Colonic mucosa (tissue), 4 donors: ENCODE measurements at regions not wholly inside any gene's neighbourhood (a gene's known extent, or its start where the extent isn't known, plus 50 kb on each side); places are given as distances from the start of the nearest gene placed in this dataset.
"Not testable (repeated sequence)": the region's sequence is repeated elsewhere in the genome, so short reads cannot be mapped to it uniquely, and the experiment has no call there.

Experiments used
- DNase-seq: peaks from one replicate; pipeline ENCODE4 v3.0.0-alpha.2; 2020
- H3K27ac ChIP-seq: fragments of 200-600 bp; one replicate; pipeline ENCODE4 v1.8.0; 2021
- H3K27me3 ChIP-seq: fragments of 200-600 bp; one replicate; pipeline ENCODE4 v1.8.0; 2021
- H3K36me3 ChIP-seq: fragments of 200-600 bp; one replicate; pipeline ENCODE4 v1.8.0; 2021
- H3K4me1 ChIP-seq: fragments of 200-600 bp; one replicate; pipeline ENCODE4 v1.8.0; 2021; ENCODE audit warnings: mild to moderate bottlenecking
- H3K4me3 ChIP-seq: fragments of 200-600 bp; one replicate; pipeline ENCODE4 v1.8.0; 2021
- H3K9ac ChIP-seq, 2 donors: one replicate each; pipeline ENCODE4 v1.7.0; 2013; ENCODE audit warnings: control low read depth in 2 of 2, low read depth in 2 of 2, low read length in 2 of 2
- H3K9me3 ChIP-seq: fragments of 200-600 bp; one replicate; pipeline ENCODE4 v1.8.0; 2021
- CTCF ChIP-seq: fragments of 200-600 bp; IDR thresholded peaks from one replicate; pipeline ENCODE4 v1.8.0; 2022; ENCODE audit warnings: antibody characterized with exemption, mild to moderate bottlenecking
- intact Hi-C: fragments of 100-400 bp; cut with DNase I; formaldehyde crosslinking; loops from one replicate; pipeline ENCODE4 v1.14.1; 2022
- donor health status: healthy.
- donor health status: DM: no; HTN: no; CAD: no.
- donor health status: DM: no; HTN: no; CAD: no.

- H3K27ac ChIP-seq = no peak overlapping the region
- H3K27me3 ChIP-seq = no peaks in the 10 kb centered on the region
- H3K9me3 ChIP-seq = no peaks in the 10 kb centered on the region
- TF ChIP-seq CTCF = no peak
- DNase-seq = no peak
- H3K9ac ChIP-seq = no peak overlapping the region
- intact Hi-C loops = no loop called here
- no peak overlapping the region for H3K4me3 ChIP-seq
- H3K4me1 ChIP-seq = no peaks in the 10 kb centered on the region
- H3K36me3 ChIP-seq = no peaks in the 10 kb centered on the region
Measured at GRCh38 chr9:102941868-102942267, 53.3 kb upstream of the CYLC2 start.

GRCh38 chr9:102922526-102922925, 72.6 kb upstream of the CYLC2 start:
- intact Hi-C loops = no loop called here
- no peak for TF ChIP-seq CTCF

GRCh38 chr9:102911185-102911584, 83.9 kb upstream of the CYLC2 start:
- Histone ChIP-seq H3K36me3 (no peaks in the 10 kb centered on the region), H3K27me3 (no peaks in the 10 kb centered on the region), H3K4me1 (no peaks in the 10 kb centered on the region), H3K4me3 (no peak overlapping the region), H3K9me3 (no peaks in the 10 kb centered on the region), H3K9ac (no peak overlapping the region), H3K27ac (no peak overlapping the region)
- intact Hi-C loops = no loop called here
- no peak for TF ChIP-seq CTCF
- DNase-seq = no peak

More at GRCh38 chr9:102922526-102922925, 72.6 kb upstream of the CYLC2 start:
- no peaks in the 10 kb centered on the region for H3K27me3 ChIP-seq
- H3K9me3 ChIP-seq = no peaks in the 10 kb centered on the region
- no peak overlapping the region for H3K27ac ChIP-seq
- H3K36me3 ChIP-seq = no peaks in the 10 kb centered on the region
- DNase-seq = no peak
- H3K9ac ChIP-seq = no peak overlapping the region
- H3K4me3 ChIP-seq = no peak overlapping the region
- no peaks in the 10 kb centered on the region for H3K4me1 ChIP-seq

GRCh38 chr9:102905795-102906194, 89.3 kb upstream of the CYLC2 start:
- H3K9ac ChIP-seq, H3K27ac ChIP-seq, H3K4me3 ChIP-seq, H3K27me3 ChIP-seq, H3K9me3 ChIP-seq, intact Hi-C loops, H3K36me3 ChIP-seq, DNase-seq, H3K4me1 ChIP-seq: not testable (repeated sequence)

GRCh38 chr9:102892025-102892424, 103.1 kb upstream of the CYLC2 start:
- H3K4me3 ChIP-seq = no peak overlapping the region
- no peak for TF ChIP-seq CTCF
- intact Hi-C loops = no loop called here
- H3K27ac ChIP-seq = no peak overlapping the region
- no peak overlapping the region for H3K9ac ChIP-seq
- no peaks in the 10 kb centered on the region for H3K9me3 ChIP-seq
- no peaks in the 10 kb centered on the region for H3K4me1 ChIP-seq
- no peaks in the 10 kb centered on the region for H3K27me3 ChIP-seq
- H3K36me3 ChIP-seq = no peaks in the 10 kb centered on the region
- DNase-seq = no peak

- DNase-seq, H3K4me1 ChIP-seq, H3K4me3 ChIP-seq, intact Hi-C loops, H3K9ac ChIP-seq, H3K27ac ChIP-seq, H3K27me3 ChIP-seq, H3K36me3 ChIP-seq, H3K9me3 ChIP-seq: not testable (repeated sequence)
Measured at GRCh38 chr9:102888747-102889146, 106.4 kb upstream of the CYLC2 start.

- Histone ChIP-seq H3K4me3 (no peak overlapping the region), H3K27me3 (no peaks in the 10 kb centered on the region), H3K9ac (no peak overlapping the region), H3K27ac (no peak overlapping the region), H3K9me3 (no peaks in the 10 kb centered on the region), H3K36me3 (no peaks in the 10 kb centered on the region), H3K4me1 (no peaks in the 10 kb centered on the region)
- intact Hi-C loops = no loop called here
- TF ChIP-seq CTCF = no peak
- no peak for DNase-seq
Measured at GRCh38 chr9:102875687-102876086, 119.4 kb upstream of the CYLC2 start.
